ENCODE measurements at regions not wholly inside any gene's neighbourhood (a gene's known extent, or its start where the extent isn't known, plus 50 kb on each side); places are given as distances from the start of the nearest gene placed in this dataset.
A peak's percentile ranks its signal among the peaks of the same experiment; 100 is the strongest.
"Not testable (repeated sequence)": the region's sequence is repeated elsewhere in the genome, so short reads cannot be mapped to it uniquely, and the experiment has no call there.

- no peaks in the 10 kb centered on the region for H3K4me1 ChIP-seq
- no peaks in the 10 kb centered on the region for H3K27me3 ChIP-seq (ENCODE audit: low read depth)
- TF ChIP-seq CTCF (IDR thresholded peaks at IDR 0.05): no peak
- H3K27ac ChIP-seq: no peak overlapping the region
- DNase-seq (no peak), ATAC-seq (no peak)
- H3K36me3 ChIP-seq: no peaks in the 10 kb centered on the region
- H3K4me3 ChIP-seq: no peak overlapping the region
- no peaks in the 10 kb centered on the region for H3K9me3 ChIP-seq
- intact Hi-C loops (cut with DNase I): no loop called here
Observed at GRCh38 chr12:27133022-27133590, 50.7 kb upstream of the C12orf71 start.

GRCh38 chr12:27140478-27140969 lies 58.1 kb upstream of the C12orf71 start:
- no peak overlapping the region for H3K27ac ChIP-seq
- no peaks in the 10 kb centered on the region for H3K9me3 ChIP-seq
- intact Hi-C loops (cut with DNase I): no loop called here
- peaks cover 12% of the 10 kb centered on the region for H3K4me1 ChIP-seq
- H3K27me3 ChIP-seq (ENCODE audit: low read depth): no peaks in the 10 kb centered on the region
- no peaks in the 10 kb centered on the region for H3K36me3 ChIP-seq
- no peak for ATAC-seq
- H3K4me3 ChIP-seq: no peak overlapping the region
- DNase-seq: no peak
- TF ChIP-seq CTCF (IDR thresholded peaks at IDR 0.05): no peak

DNA sequence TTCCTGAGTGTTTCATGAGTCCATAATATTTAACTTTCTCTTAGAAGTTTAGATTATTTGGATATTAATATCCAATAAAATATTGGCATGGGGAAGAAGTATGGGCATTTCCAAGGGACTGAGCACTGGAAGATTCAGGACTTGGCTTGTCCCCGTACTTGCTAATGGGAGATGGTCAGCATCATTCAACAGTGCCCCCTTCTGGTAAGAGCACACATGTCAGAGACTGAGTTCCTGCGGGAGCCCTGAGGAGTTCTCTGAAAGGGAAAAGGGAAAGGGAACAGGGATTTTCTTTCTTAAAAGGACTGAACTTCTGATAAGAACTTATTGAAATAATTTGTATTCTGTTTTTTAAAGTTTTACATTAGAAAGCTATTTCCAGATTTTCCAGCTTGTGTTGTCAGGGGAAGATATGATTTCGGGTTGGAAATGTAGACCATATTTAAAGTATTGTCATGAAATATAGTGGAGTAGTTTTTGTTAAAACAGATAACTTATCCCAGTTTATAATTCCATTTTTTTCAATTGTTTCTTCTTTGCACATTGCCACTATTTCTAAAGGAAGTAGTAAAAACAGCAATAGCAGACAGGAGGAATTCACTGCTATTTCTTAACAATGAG lies 59.8 kb upstream of the C12orf71 start:
- intact Hi-C loops (cut with DNase I): no loop called here
- TF ChIP-seq CTCF (IDR thresholded peaks at IDR 0.05): peak; percentile 85
- DNase-seq (no peak), ATAC-seq (peak; percentile 93 to 96)
- H3K27me3 ChIP-seq (ENCODE audit: low read depth): no peaks in the 10 kb centered on the region
- H3K4me1 ChIP-seq: peaks cover 12% of the 10 kb centered on the region
- no peaks in the 10 kb centered on the region for H3K9me3 ChIP-seq
- H3K27ac ChIP-seq: no peak overlapping the region
- no peaks in the 10 kb centered on the region for H3K36me3 ChIP-seq
- H3K4me3 ChIP-seq: no peak overlapping the region

DNA sequence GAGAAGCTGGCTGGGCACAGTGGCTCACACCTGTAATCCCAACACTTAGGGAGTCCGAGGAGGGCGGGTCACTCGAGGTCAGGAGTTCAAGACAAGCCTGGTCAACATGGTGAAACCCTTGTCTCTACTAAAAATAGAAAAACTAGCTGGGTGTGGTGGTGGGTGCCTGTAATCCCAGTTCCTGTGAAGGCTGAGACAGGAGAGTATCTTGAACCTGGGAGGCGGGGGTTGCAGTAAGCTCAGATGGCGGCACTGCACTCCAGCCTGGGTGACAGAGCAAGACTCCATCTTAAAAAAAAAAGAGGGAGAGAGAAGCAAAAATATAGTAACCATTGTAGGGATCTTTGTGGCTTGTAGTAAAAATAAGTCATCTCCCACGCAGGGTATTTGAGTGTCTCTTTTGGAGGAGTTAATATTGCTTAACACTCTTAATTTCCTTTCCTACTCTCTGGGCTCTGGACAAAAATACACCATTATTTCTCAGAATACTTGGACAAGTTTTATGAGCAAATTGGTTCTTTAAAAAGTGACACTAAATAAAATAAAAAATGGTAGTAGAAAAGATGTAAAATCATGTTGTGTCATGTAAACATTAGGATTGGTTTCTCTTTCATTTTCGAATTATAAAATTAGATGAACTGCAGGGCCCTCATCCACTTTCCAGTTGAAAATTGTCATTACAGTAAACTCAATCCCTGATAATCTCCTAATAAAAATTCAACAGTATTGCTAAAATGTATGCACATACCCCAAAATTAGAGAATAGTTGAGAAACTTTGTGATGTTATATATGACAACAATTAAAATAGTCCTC lies 61.1 kb upstream of the C12orf71 start:
- no peaks in the 10 kb centered on the region for H3K9me3 ChIP-seq
- intact Hi-C loops (cut with DNase I): no loop called here
- TF ChIP-seq CTCF (IDR thresholded peaks at IDR 0.05): no peak
- no peak overlapping the region for H3K27ac ChIP-seq
- DNase-seq (no peak), ATAC-seq (peak in 1 of 2 donors; percentile 44)
- peaks cover 12% of the 10 kb centered on the region for H3K4me1 ChIP-seq
- H3K4me3 ChIP-seq: no peak overlapping the region
- H3K36me3 ChIP-seq: no peaks in the 10 kb centered on the region
- H3K27me3 ChIP-seq (ENCODE audit: low read depth): no peaks in the 10 kb centered on the region

DNA sequence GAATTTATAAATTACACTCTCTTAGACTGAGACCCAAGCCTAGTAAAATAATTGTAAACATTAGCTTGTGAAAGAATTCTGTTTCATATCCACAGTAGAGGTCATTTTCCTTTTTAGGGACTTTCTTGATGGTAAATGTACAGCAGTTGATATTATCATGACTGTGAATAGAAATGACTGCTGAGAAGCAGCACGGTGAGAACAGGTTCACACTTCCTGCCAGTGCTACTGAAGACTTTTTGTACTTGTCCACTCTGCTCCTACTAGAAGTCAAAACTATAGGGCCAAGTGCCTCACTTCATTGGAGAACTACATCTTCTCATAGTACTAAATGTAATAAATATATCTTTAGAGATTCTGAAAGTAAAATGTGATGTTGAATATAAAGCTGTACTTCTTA lies 63.3 kb upstream of the C12orf71 start:
- H3K27ac ChIP-seq; H3K27me3 ChIP-seq (ENCODE audit: low read depth); H3K9me3 ChIP-seq; H3K4me3 ChIP-seq; H3K36me3 ChIP-seq; ATAC-seq; intact Hi-C loops (cut with DNase I); DNase-seq: not testable (repeated sequence)
- peaks cover 12% of the 10 kb centered on the region for H3K4me1 ChIP-seq

GRCh38 chr12:27148373-27148772 lies 66.0 kb upstream of the C12orf71 start:
- intact Hi-C loops (cut with DNase I): no loop called here
- ATAC-seq: no peak
- H3K36me3 ChIP-seq: no peaks in the 10 kb centered on the region

More at GRCh38 chr12:27148373-27148772, 66.0 kb upstream of the C12orf71 start:
- peaks cover 8% of the 10 kb centered on the region for H3K4me1 ChIP-seq
- no peak overlapping the region for H3K4me3 ChIP-seq
- no peak for TF ChIP-seq CTCF (IDR thresholded peaks at IDR 0.05)
- no peak overlapping the region for H3K27ac ChIP-seq
- H3K9me3 ChIP-seq: no peaks in the 10 kb centered on the region
- no peaks in the 10 kb centered on the region for H3K27me3 ChIP-seq (ENCODE audit: low read depth)
- DNase-seq: no peak

Data from lower lobe of right lung (tissue), 2 donors.